Body of pancreas (tissue), 4 donors: ENCODE measurements at regions not wholly inside any gene's neighbourhood (a gene's known extent, or its start where the extent isn't known, plus 50 kb on each side); places are given as distances from the start of the nearest gene placed in this dataset.

Source experiments
- CTCF ChIP-seq, 7 experiments: fragments of 450-650 bp in 4 of 7; fragments of 200-600 bp in 3 of 7; sonication (generic) in 3 of 7; IDR thresholded peaks; one replicate each; pipeline ENCODE4 v1.5.1; 2016 to 2019; ENCODE audit warnings: antibody characterized with exemption in 7 of 7
- POLR2A ChIP-seq, 3 donors: fragments of 450-650 bp; IDR thresholded peaks; one replicate each; pipeline ENCODE4 v1.6.1; 2016; ENCODE audit warnings: antibody characterized with exemption in 3 of 3, mild to moderate bottlenecking in 2 of 3

GRCh38 chr12:30072824-30073223, 289.1 kb upstream of the TMTC1 start:
- no peak for TF ChIP-seq CTCF (IDR thresholded peaks at IDR 0.05)
- TF ChIP-seq POLR2A (IDR thresholded peaks at IDR 0.05) = no peak
